ENCODE measurements at regions not wholly inside any gene's neighbourhood (a gene's known extent, or its start where the extent isn't known, plus 50 kb on each side); places are given as distances from the start of the nearest gene placed in this dataset.

DNA sequence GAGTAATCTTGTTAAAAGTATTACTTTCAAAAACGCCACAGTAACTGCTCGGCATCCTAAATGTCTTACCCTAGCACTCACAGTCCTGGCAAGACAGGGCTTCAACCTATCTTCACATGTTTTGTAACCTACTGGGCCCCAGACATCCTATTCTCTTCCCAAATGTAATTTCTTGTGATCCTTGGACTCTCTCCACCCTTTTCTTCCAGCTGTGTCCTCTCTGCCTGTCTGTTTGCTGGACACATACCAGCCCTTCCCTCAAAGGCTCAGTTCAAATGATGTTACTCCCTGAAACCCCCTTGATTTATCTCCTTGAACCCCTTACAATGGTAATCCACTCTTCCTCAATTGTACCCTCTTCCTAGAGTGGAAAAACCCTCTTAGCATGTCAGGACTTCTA is 60.1 kb upstream of the CNEP1R1 start:
- in situ Hi-C loops (cut with MboI) = no loop called here
- WGBS, 2 experiments (ENCODE audit: low coverage in 1 of 2, low lambda C conversion rate in 2 of 2, missing lambda C conversion rate in 2 of 2) = 33 to 47% methylated on average over 2 of the region's 2 CpGs
- Histone ChIP-seq H2AFZ (no peak overlapping the region), H3K4me2 (ENCODE audit: unreplicated experiment) (no peak overlapping the region), H3K79me2 (ENCODE audit: insufficient read depth) (no peaks in the 10 kb centered on the region), H3K36me3 (ENCODE audit: low read depth) (no peaks in the 10 kb centered on the region), H3K9ac (no peak overlapping the region), H3K27ac (no peak overlapping the region), H3K4me1 (ENCODE audit: insufficient read depth) (no peaks in the 10 kb centered on the region), H3K27me3 (replicated peaks; ENCODE audit: insufficient read depth) (no peaks in the 10 kb centered on the region; the same call in 1 of the 2 replicates), H3K4me3 (no peak overlapping the region), H3K9me3 (ENCODE audit: low read depth) (no peaks in the 10 kb centered on the region), H3F3A (ENCODE audit: insufficient read depth) (no peaks in the 10 kb centered on the region), H4K20me1 (ENCODE audit: insufficient read depth) (no peaks in the 10 kb centered on the region), H3K9me2 (ENCODE audit: insufficient read depth) (no peaks in the 10 kb centered on the region)
- TF ChIP-seq EZH2 (IDR thresholded peaks at IDR 0.05; ENCODE audit: insufficient read depth, poor library complexity, severe bottlenecking) (no peak), EZH2phosphoT487 (IDR thresholded peaks at IDR 0.05; ENCODE audit: insufficient read depth, low read depth) (no peak)
- no peak for DNase-seq

DNA sequence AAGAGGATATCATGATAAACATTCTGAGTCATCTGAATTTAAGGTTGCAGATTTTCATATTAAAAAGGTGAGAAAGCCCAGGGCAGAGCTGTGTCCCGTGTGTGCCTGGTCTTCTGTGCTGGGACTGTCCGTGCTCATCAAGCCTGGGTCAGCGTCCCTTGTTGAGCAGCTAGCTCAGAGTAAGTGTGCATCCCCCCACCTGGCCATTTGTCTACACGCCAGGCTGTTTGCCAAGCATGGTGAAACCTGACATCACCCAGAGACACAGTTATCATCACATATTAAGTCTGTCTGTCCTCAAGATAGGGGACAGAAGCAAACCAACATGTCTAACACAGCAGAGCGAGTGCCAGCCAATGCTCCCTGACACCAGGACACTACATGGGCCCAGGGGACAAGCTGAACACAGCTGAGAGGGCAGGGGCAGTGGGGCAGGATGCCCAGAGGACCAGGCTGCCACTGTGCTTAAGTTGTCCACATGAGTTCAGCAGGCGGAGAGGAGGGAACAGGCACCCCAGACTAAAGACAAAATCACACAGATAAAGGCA is 57.9 kb upstream of the CNEP1R1 start:
- no peak for DNase-seq
- Histone ChIP-seq H3K9me3 (ENCODE audit: low read depth) (no peaks in the 10 kb centered on the region), H3K4me1 (ENCODE audit: insufficient read depth) (no peaks in the 10 kb centered on the region), H4K20me1 (ENCODE audit: insufficient read depth) (no peaks in the 10 kb centered on the region), H3K27ac (no peak overlapping the region), H3K79me2 (ENCODE audit: insufficient read depth) (no peaks in the 10 kb centered on the region), H3K4me3 (no peak overlapping the region), H3F3A (ENCODE audit: insufficient read depth) (no peaks in the 10 kb centered on the region), H3K4me2 (ENCODE audit: unreplicated experiment) (no peak overlapping the region), H3K9me2 (ENCODE audit: insufficient read depth) (no peaks in the 10 kb centered on the region), H3K27me3 (replicated peaks; ENCODE audit: insufficient read depth) (no peaks in the 10 kb centered on the region; the same call in 1 of the 2 replicates), H2AFZ (no peak overlapping the region), H3K9ac (no peak overlapping the region), H3K36me3 (ENCODE audit: low read depth) (no peaks in the 10 kb centered on the region)
- in situ Hi-C loops (cut with MboI) = no loop called here
- 48% methylated on average over 6 of the region's 6 CpGs for WGBS, 2 experiments (ENCODE audit: low coverage in 1 of 2, low lambda C conversion rate in 2 of 2, missing lambda C conversion rate in 2 of 2)
- TF ChIP-seq EZH2 (IDR thresholded peaks at IDR 0.05; ENCODE audit: insufficient read depth, poor library complexity, severe bottlenecking) = no peak
- no peak for TF ChIP-seq EZH2phosphoT487 (IDR thresholded peaks at IDR 0.05; ENCODE audit: insufficient read depth, low read depth)

DNA sequence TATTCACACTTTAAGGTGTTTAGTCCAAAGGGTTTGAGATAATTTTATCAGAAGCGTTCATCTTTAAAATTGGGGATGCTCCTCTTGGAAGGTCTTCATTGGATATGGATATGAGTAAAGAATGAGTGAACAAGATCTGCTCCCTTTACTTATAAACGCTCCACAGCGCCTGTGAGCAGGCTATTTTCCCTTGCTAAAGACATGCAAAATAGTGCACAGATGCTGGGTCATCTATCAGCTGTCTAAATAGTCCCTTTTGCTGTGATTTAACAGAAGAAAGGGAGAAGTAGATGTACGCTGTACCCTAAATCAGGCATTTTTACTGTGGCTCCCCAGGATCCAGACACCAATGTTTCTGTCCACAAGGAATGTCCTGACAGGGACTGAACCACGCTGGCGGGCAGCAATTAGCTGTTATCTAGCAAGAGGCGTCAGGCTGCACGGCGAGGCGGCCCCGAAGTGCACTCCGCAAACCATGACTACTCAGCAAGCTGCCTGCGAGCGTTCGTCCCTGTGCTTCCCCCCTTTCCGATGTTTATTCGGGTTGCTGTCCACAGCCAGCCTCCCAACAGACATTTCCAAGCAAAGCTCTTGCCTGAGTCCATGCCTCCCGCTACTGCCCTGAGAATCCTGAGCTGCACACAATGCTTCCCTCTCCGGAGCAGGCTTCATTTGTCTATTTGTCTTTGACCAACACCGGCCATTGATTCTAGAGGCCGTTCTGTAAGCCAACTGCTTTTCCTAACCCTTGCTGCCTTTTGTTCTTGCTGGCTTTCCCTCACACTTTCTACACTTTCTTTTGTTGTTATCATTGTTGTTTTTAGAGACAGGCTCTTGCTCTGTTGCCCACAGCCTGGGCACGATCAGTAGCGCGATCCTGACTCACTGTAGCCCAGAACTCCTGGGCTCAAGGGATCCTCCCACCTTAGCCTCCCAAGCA is 55.7 kb upstream of the CNEP1R1 start:
- in situ Hi-C loops (cut with MboI) = no loop called here
- no peaks in the 10 kb centered on the region for H3K4me1 ChIP-seq (ENCODE audit: insufficient read depth)

DNA sequence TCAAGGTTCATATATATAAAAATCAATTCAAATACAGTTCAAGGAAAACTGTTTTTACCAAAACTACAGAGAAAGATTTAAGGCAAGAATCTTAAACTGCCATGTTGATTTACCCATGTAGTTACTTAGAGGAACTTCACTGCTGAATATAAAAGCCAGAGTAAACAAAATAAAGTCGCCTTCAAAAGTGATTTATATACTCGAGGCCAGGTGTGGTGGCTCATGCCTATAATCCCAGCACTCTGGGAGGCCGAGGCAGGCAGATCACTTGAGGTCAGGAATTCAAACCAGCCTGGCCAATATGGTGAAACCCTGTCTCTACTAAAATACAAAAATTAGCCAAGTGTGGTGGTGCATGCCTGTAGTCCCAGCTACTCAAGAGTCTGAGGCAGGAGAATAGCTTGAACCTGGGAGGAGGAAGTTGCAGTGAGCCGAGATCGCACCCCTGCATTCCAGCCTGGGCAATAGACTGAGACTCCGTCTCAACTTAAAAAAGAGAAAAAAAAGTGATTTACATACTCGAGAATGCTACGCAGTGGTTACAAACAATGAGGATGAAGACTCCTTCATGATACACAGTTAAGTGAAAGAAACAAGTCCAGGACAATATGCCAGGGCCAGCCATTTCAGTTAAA is 54.1 kb upstream of the CNEP1R1 start:
- WGBS, 2 experiments (ENCODE audit: low coverage in 1 of 2, low lambda C conversion rate in 2 of 2, missing lambda C conversion rate in 2 of 2) = 47 to 54% methylated on average over 8 of the region's 8 CpGs
- no peaks in the 10 kb centered on the region for H3K79me2 ChIP-seq (ENCODE audit: insufficient read depth)
- no peak for DNase-seq
- H3F3A ChIP-seq (ENCODE audit: insufficient read depth) = no peaks in the 10 kb centered on the region
- TF ChIP-seq EZH2phosphoT487 (IDR thresholded peaks at IDR 0.05; ENCODE audit: insufficient read depth, low read depth) (no peak), EZH2 (IDR thresholded peaks at IDR 0.05; ENCODE audit: insufficient read depth, poor library complexity, severe bottlenecking) (no peak)
- H4K20me1 ChIP-seq (ENCODE audit: insufficient read depth) = no peaks in the 10 kb centered on the region
- H3K9ac ChIP-seq = no peak overlapping the region
- no peaks in the 10 kb centered on the region; the same call in 1 of the 2 replicates for H3K27me3 ChIP-seq (replicated peaks; ENCODE audit: insufficient read depth)
- H3K27ac ChIP-seq = no peak overlapping the region
- no peaks in the 10 kb centered on the region for H3K9me3 ChIP-seq (ENCODE audit: low read depth)
- H2AFZ ChIP-seq = no peak overlapping the region
- in situ Hi-C loops (cut with MboI) = no loop called here
- no peak overlapping the region for H3K4me3 ChIP-seq
- no peak overlapping the region for H3K4me2 ChIP-seq (ENCODE audit: unreplicated experiment)
- H3K4me1 ChIP-seq (ENCODE audit: insufficient read depth) = no peaks in the 10 kb centered on the region
- H3K9me2 ChIP-seq (ENCODE audit: insufficient read depth) = no peaks in the 10 kb centered on the region
- no peaks in the 10 kb centered on the region for H3K36me3 ChIP-seq (ENCODE audit: low read depth)

More for the DNA sequence above, 55.7 kb upstream of the CNEP1R1 start:
- H3K27ac ChIP-seq = no peak overlapping the region
- H2AFZ ChIP-seq = no peak overlapping the region
- H3K27me3 ChIP-seq (replicated peaks; ENCODE audit: insufficient read depth) = no peaks in the 10 kb centered on the region; the same call in 1 of the 2 replicates
- no peaks in the 10 kb centered on the region for H3K36me3 ChIP-seq (ENCODE audit: low read depth)
- no peaks in the 10 kb centered on the region for H4K20me1 ChIP-seq (ENCODE audit: insufficient read depth)
- TF ChIP-seq EZH2 (IDR thresholded peaks at IDR 0.05; ENCODE audit: insufficient read depth, poor library complexity, severe bottlenecking) (no peak), EZH2phosphoT487 (IDR thresholded peaks at IDR 0.05; ENCODE audit: insufficient read depth, low read depth) (no peak)
- no peak for DNase-seq
- H3K4me2 ChIP-seq (ENCODE audit: unreplicated experiment) = no peak overlapping the region
- no peaks in the 10 kb centered on the region for H3K79me2 ChIP-seq (ENCODE audit: insufficient read depth)
- H3K9ac ChIP-seq = no peak overlapping the region
- no peaks in the 10 kb centered on the region for H3F3A ChIP-seq (ENCODE audit: insufficient read depth)
- no peak overlapping the region for H3K4me3 ChIP-seq
- 40 to 43% methylated on average over 24 of the region's 24 CpGs for WGBS, 2 experiments (ENCODE audit: low coverage in 1 of 2, low lambda C conversion rate in 2 of 2, missing lambda C conversion rate in 2 of 2)
- no peaks in the 10 kb centered on the region for H3K9me2 ChIP-seq (ENCODE audit: insufficient read depth)
- H3K9me3 ChIP-seq (ENCODE audit: low read depth) = no peaks in the 10 kb centered on the region
